ENCODE measurements at regions not wholly inside any gene's neighbourhood (a gene's known extent, or its start where the extent isn't known, plus 50 kb on each side); places are given as distances from the start of the nearest gene placed in this dataset.

GRCh38 chr7:130966246-130967009 is 232.4 kb upstream of the KLF14 start:
- no peak overlapping the region for H3K27ac ChIP-seq (ENCODE audit: low read length)
- H3K4me1 ChIP-seq (ENCODE audit: control insufficient read depth in 1 of 2, insufficient read depth in 2 of 2, low read length in 2 of 2) = peaks cover under 1 to 22% of the 10 kb centered on the region in 2 donors
- peaks cover 9 to 14% of the 10 kb centered on the region in 2 donors for H3K36me3 ChIP-seq (ENCODE audit: control insufficient read depth in 1 of 2, insufficient read depth in 2 of 2, low read length in 2 of 2)
- no peak overlapping the region for H3K4me3 ChIP-seq (ENCODE audit: low read depth in 1 of 2, low read length in 2 of 2)
- no peaks in the 10 kb centered on the region for H3K27me3 ChIP-seq (ENCODE audit: low read depth, low read length)
- no peaks in the 10 kb centered on the region for H3K9me3 ChIP-seq (ENCODE audit: control insufficient read depth in 1 of 2, low read length in 2 of 2)

- Histone ChIP-seq H3K27me3 (ENCODE audit: low read depth, low read length) (no peaks in the 10 kb centered on the region), H3K27ac (ENCODE audit: low read length) (peak overlapping the region; percentile 7), H3K4me3 (ENCODE audit: low read depth in 1 of 2, low read length in 2 of 2) (no peak overlapping the region), H3K4me1 (ENCODE audit: control insufficient read depth in 1 of 2, insufficient read depth in 2 of 2, low read length in 2 of 2) (peaks cover 0 to 16% of the 10 kb centered on the region in 2 donors), H3K36me3 (ENCODE audit: control insufficient read depth in 1 of 2, insufficient read depth in 2 of 2, low read length in 2 of 2) (peaks cover 5 to 9% of the 10 kb centered on the region in 2 donors), H3K9me3 (ENCODE audit: control insufficient read depth in 1 of 2, low read length in 2 of 2) (peaks cover 0 to 3% of the 10 kb centered on the region in 2 donors)
These were observed 236.2 kb upstream of the KLF14 start for GRCh38 chr7:130970196-130970595.

GRCh38 chr7:130970696-130971095 is 236.7 kb upstream of the KLF14 start:
- Histone ChIP-seq H3K27me3 (ENCODE audit: low read depth, low read length) (no peaks in the 10 kb centered on the region), H3K9me3 (ENCODE audit: control insufficient read depth in 1 of 2, low read length in 2 of 2) (peaks cover 0 to 3% of the 10 kb centered on the region in 2 donors), H3K27ac (ENCODE audit: low read length) (peak overlapping the region; percentile 7), H3K36me3 (ENCODE audit: control insufficient read depth in 1 of 2, insufficient read depth in 2 of 2, low read length in 2 of 2) (peaks cover 5 to 9% of the 10 kb centered on the region in 2 donors), H3K4me3 (ENCODE audit: low read depth in 1 of 2, low read length in 2 of 2) (no peak overlapping the region), H3K4me1 (ENCODE audit: control insufficient read depth in 1 of 2, insufficient read depth in 2 of 2, low read length in 2 of 2) (peaks cover 0 to 16% of the 10 kb centered on the region in 2 donors)

GRCh38 chr7:130971297-130971696 is 237.3 kb upstream of the KLF14 start:
- peak overlapping the region; percentile 22 for H3K27ac ChIP-seq (ENCODE audit: low read length)

GRCh38 chr7:130972201-130972600 is 238.2 kb upstream of the KLF14 start:
- Histone ChIP-seq H3K36me3 (ENCODE audit: control insufficient read depth in 1 of 2, insufficient read depth in 2 of 2, low read length in 2 of 2) (peaks cover 0 to under 1% of the 10 kb centered on the region in 2 donors), H3K27me3 (ENCODE audit: low read depth, low read length) (no peaks in the 10 kb centered on the region), H3K9me3 (ENCODE audit: control insufficient read depth in 1 of 2, low read length in 2 of 2) (peaks cover 0 to 3% of the 10 kb centered on the region in 2 donors), H3K4me1 (ENCODE audit: control insufficient read depth in 1 of 2, insufficient read depth in 2 of 2, low read length in 2 of 2) (peaks cover 0 to 19% of the 10 kb centered on the region in 2 donors), H3K4me3 (ENCODE audit: low read depth in 1 of 2, low read length in 2 of 2) (no peak overlapping the region), H3K27ac (ENCODE audit: low read length) (no peak overlapping the region)

More at GRCh38 chr7:130971297-130971696, 237.3 kb upstream of the KLF14 start:
- Histone ChIP-seq H3K9me3 (ENCODE audit: control insufficient read depth in 1 of 2, low read length in 2 of 2) (peaks cover 0 to 3% of the 10 kb centered on the region in 2 donors), H3K4me3 (ENCODE audit: low read depth in 1 of 2, low read length in 2 of 2) (no peak overlapping the region), H3K4me1 (ENCODE audit: control insufficient read depth in 1 of 2, insufficient read depth in 2 of 2, low read length in 2 of 2) (peaks cover 0 to 16% of the 10 kb centered on the region in 2 donors), H3K36me3 (ENCODE audit: control insufficient read depth in 1 of 2, insufficient read depth in 2 of 2, low read length in 2 of 2) (peaks cover 5 to 9% of the 10 kb centered on the region in 2 donors), H3K27me3 (ENCODE audit: low read depth, low read length) (no peaks in the 10 kb centered on the region)

GRCh38 chr7:130973637-130974036 is 239.6 kb upstream of the KLF14 start:
- H3K27ac ChIP-seq (ENCODE audit: low read length) = no peak overlapping the region
- H3K4me3 ChIP-seq (ENCODE audit: low read depth in 1 of 2, low read length in 2 of 2) = no peak overlapping the region
- H3K4me1 ChIP-seq (ENCODE audit: control insufficient read depth in 1 of 2, insufficient read depth in 2 of 2, low read length in 2 of 2) = peaks cover 0 to 19% of the 10 kb centered on the region in 2 donors

GRCh38 chr7:130974169-130974568 is 240.2 kb upstream of the KLF14 start:
- Histone ChIP-seq H3K36me3 (ENCODE audit: control insufficient read depth in 1 of 2, insufficient read depth in 2 of 2, low read length in 2 of 2) (no peaks in the 10 kb centered on the region), H3K4me3 (ENCODE audit: low read depth in 1 of 2, low read length in 2 of 2) (no peak overlapping the region), H3K4me1 (ENCODE audit: control insufficient read depth in 1 of 2, insufficient read depth in 2 of 2, low read length in 2 of 2) (peaks cover 0 to 19% of the 10 kb centered on the region in 2 donors), H3K27me3 (ENCODE audit: low read depth, low read length) (no peaks in the 10 kb centered on the region), H3K9me3 (ENCODE audit: control insufficient read depth in 1 of 2, low read length in 2 of 2) (peaks cover 0 to 3% of the 10 kb centered on the region in 2 donors), H3K27ac (ENCODE audit: low read length) (no peak overlapping the region)

More at GRCh38 chr7:130973637-130974036, 239.6 kb upstream of the KLF14 start:
- Histone ChIP-seq H3K27me3 (ENCODE audit: low read depth, low read length) (no peaks in the 10 kb centered on the region), H3K9me3 (ENCODE audit: control insufficient read depth in 1 of 2, low read length in 2 of 2) (peaks cover 0 to 3% of the 10 kb centered on the region in 2 donors), H3K36me3 (ENCODE audit: control insufficient read depth in 1 of 2, insufficient read depth in 2 of 2, low read length in 2 of 2) (no peaks in the 10 kb centered on the region)

- no peaks in the 10 kb centered on the region for H3K36me3 ChIP-seq (ENCODE audit: control insufficient read depth in 1 of 2, insufficient read depth in 2 of 2, low read length in 2 of 2)
- peaks cover 0 to 3% of the 10 kb centered on the region in 2 donors for H3K9me3 ChIP-seq (ENCODE audit: control insufficient read depth in 1 of 2, low read length in 2 of 2)
- no peak overlapping the region for H3K27ac ChIP-seq (ENCODE audit: low read length)
- H3K4me3 ChIP-seq (ENCODE audit: low read depth in 1 of 2, low read length in 2 of 2) = no peak overlapping the region
- no peaks in the 10 kb centered on the region for H3K27me3 ChIP-seq (ENCODE audit: low read depth, low read length)
- peaks cover 0 to 19% of the 10 kb centered on the region in 2 donors for H3K4me1 ChIP-seq (ENCODE audit: control insufficient read depth in 1 of 2, insufficient read depth in 2 of 2, low read length in 2 of 2)
These were observed 240.8 kb upstream of the KLF14 start for GRCh38 chr7:130974794-130975193.

GRCh38 chr7:130975731-130976130 is 241.7 kb upstream of the KLF14 start:
- no peak overlapping the region for H3K27ac ChIP-seq (ENCODE audit: low read length)
- H3K27me3 ChIP-seq (ENCODE audit: low read depth, low read length) = no peaks in the 10 kb centered on the region
- peaks cover 0 to 13% of the 10 kb centered on the region in 2 donors for H3K4me1 ChIP-seq (ENCODE audit: control insufficient read depth in 1 of 2, insufficient read depth in 2 of 2, low read length in 2 of 2)
- no peak overlapping the region for H3K4me3 ChIP-seq (ENCODE audit: low read depth in 1 of 2, low read length in 2 of 2)
- H3K36me3 ChIP-seq (ENCODE audit: control insufficient read depth in 1 of 2, insufficient read depth in 2 of 2, low read length in 2 of 2) = no peaks in the 10 kb centered on the region
- H3K9me3 ChIP-seq (ENCODE audit: control insufficient read depth in 1 of 2, low read length in 2 of 2) = peaks cover 0 to 3% of the 10 kb centered on the region in 2 donors

- Histone ChIP-seq H3K4me3 (ENCODE audit: low read depth in 1 of 2, low read length in 2 of 2) (no peak overlapping the region), H3K27me3 (ENCODE audit: low read depth, low read length) (no peaks in the 10 kb centered on the region), H3K9me3 (ENCODE audit: control insufficient read depth in 1 of 2, low read length in 2 of 2) (no peaks in the 10 kb centered on the region), H3K27ac (ENCODE audit: low read length) (peak overlapping the region; percentile 1), H3K4me1 (ENCODE audit: control insufficient read depth in 1 of 2, insufficient read depth in 2 of 2, low read length in 2 of 2) (peaks cover 12 to 35% of the 10 kb centered on the region in 2 donors), H3K36me3 (ENCODE audit: control insufficient read depth in 1 of 2, insufficient read depth in 2 of 2, low read length in 2 of 2) (peaks cover 0 to 5% of the 10 kb centered on the region in 2 donors)
These were observed 248.2 kb upstream of the KLF14 start for GRCh38 chr7:130982160-130982638.

GRCh38 chr7:130982651-130983050 is 248.6 kb upstream of the KLF14 start:
- Histone ChIP-seq H3K27me3 (ENCODE audit: low read depth, low read length) (no peaks in the 10 kb centered on the region), H3K4me3 (ENCODE audit: low read depth in 1 of 2, low read length in 2 of 2) (no peak overlapping the region), H3K4me1 (ENCODE audit: control insufficient read depth in 1 of 2, insufficient read depth in 2 of 2, low read length in 2 of 2) (peaks cover 12 to 38% of the 10 kb centered on the region in 2 donors), H3K9me3 (ENCODE audit: control insufficient read depth in 1 of 2, low read length in 2 of 2) (no peaks in the 10 kb centered on the region), H3K36me3 (ENCODE audit: control insufficient read depth in 1 of 2, insufficient read depth in 2 of 2, low read length in 2 of 2) (peaks cover 0 to 5% of the 10 kb centered on the region in 2 donors), H3K27ac (ENCODE audit: low read length) (peak overlapping the region; percentile 1)
